HL-60/S4 treated with retinoic acid at 250 ng/mL for 4 days and 3 days (cell line): ENCODE measurements at regions not wholly inside any gene's neighbourhood (a gene's known extent, or its start where the extent isn't known, plus 50 kb on each side); places are given as distances from the start of the nearest gene placed in this dataset.

Source experiments
- in situ Hi-C: fragments of 300-500 bp; cut with MboI; formaldehyde crosslinking; loops from 2 replicates; pipeline ENCODE4 v1.7.0; 2022; ENCODE audit warnings: low sequenced_read_pairs

DNA sequence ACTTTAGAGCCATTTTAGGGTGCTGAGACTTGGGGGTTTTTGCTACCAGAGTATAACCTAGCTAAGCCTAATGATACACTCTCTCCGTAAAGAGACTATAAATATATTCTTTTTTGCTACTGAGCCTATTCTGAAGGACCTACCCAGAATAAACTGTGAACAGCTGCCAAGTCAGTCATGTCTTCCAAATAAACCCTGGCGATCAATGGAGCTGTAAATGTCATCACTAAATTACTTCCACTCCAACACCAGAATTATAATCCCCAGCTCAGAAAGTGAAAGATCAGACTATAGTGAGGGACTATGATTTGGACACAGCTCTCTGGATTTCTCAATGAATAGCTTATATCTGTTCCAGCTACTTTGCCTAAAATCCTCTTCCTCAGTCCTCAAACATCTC, 178.9 kb downstream of the METTL4 start:
- in situ Hi-C loops = no loop called here

DNA sequence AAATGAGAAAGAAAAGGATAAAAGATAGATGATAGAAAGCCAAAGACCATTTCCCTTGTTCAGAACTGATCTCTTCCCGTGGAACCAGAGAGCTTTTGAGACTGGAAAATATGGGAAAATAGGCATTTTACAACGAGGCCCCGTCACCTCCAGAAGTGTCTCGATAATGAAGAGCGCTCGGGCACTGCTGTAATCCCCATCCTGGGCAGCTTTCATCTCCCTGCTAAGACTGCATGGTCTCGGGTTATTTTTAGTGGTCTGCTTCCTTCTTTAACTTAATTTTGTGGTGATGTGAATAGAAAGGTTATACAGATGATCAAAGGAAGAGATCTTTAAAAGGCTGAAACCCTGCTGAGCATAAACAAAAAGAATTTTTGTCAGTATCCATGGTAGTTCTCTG, 176.6 kb downstream of the METTL4 start:
- in situ Hi-C loops = no loop called here

DNA sequence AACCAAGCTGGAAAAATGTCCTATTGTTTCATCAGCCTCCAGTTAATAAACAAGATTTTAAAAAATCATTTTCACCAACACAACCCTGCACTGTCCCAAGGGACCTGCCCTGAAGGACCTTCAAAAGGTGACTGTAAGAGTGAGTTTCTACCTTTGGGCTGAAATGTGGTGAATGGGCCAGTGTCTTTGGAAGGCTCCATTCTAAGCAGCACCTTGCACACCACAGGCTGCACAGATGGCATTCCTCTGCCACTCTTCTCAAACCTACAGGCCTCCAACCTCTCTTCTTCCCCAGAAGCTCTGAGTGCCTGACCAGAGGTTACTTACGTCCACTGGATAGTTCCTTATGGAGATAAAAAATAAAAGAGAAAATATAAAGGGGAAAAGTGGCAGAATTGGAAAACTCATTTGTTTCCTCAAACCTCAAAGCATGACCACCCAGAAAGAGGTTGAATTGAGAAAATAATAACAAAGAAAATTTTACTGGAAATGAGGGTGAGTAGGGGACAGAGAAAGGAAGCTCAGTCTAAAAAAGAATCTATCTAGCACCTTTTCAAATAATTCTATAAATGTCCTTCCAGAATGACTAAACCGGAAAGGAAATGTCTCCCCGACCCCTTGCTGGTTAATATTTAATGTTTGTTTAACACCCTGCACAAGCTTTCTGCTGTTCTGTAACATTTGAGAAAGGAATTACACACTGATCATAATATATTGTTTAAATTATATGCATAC, 175.7 kb downstream of the METTL4 start:
- in situ Hi-C loops = no loop called here

DNA sequence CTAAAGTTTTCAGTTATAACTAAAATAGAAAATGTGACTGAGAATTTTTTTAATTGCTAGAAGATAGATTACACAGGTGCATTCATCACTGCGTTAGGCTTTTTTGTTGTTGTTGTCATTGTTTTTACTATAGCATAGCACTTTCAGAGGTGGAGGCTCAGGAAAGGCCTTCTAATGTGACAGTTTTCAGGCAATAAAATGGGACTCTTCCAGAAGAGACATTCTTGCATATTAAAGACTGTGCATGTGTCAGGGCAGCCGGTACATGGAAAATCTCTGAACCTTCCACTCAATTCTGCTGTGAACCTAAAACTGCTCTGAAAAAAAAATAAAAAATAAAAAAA, 175.2 kb downstream of the METTL4 start:
- in situ Hi-C loops = no loop called here

DNA sequence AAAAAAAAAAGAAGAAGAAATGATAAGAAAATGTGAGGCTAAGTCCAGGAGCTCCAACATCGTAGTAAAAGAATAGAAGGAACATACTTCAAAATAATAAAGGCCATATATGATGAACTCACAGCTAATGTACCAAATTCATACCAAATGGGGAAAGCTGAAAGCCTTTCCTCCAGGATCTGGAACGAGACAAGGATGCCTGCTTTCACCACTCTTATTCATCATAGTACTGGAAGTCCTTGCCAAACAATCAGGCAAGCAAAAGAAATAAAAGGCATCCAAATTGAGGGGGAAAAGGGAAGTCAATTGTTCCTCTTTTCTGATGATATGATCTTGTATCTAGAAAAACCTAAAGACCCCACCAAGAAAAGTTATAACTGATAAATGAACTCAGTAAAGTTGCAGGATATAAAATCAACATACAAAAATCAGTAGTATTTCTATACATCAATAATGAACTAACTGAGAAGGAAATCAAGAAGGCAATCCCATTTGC, 170.6 kb downstream of the METTL4 start:
- in situ Hi-C loops = no loop called here

DNA sequence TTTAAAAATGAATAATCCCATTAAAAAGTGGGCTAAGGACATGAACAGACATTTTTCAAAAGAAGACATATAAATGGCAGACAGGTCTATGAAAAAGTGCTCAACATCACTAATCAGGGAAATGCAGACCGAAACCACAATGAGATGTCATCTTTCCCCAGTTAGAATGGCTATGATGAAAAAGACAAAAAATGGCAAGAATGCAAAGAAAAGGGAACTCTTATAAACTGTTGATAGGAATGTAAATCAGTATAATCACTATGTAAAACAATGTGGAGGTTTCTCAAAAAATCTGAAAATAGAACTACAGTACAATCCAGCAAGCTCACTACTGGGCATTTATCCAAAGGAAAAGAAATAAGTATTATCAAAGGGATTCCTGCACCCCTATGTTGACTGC, 169.2 kb downstream of the METTL4 start:
- in situ Hi-C loops = no loop called here

DNA sequence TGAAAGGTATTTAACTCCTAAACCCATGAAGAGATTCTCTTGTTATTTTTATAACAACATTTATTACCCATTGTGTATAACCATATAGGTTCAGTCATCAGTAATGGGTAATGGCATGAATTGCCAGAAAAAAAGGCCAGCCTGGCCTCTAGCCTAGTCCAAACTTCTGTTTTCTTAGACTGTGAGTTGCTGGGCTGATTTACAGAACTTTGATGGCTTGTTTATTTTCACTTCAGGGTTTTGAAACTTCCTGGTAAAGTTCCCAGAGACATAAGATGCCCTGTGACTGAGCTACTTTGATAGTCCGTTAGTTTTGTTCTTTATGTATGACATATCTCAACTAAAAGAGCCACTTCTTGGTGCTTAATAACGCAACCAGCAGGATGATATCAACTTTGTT, 164.8 kb downstream of the METTL4 start:
- in situ Hi-C loops = no loop called here

DNA sequence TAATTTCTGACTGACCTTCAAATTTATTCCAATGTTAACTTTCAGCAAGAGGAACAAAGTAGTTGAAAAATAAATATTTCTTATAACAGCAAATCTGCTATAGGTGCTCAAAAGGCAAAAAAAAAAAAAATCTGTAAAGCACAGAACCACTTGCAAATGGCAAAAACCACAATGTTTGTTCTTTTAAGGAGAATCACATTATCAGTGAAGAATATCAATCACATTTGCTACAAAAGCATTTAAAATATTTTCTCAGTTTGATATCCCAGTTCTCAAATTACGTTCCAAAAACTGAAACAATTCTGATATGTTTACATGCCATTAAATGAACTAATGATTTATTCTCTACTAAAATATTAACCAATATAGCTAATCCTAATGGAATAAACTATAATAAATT, 163.3 kb downstream of the METTL4 start:
- in situ Hi-C loops = no loop called here

DNA sequence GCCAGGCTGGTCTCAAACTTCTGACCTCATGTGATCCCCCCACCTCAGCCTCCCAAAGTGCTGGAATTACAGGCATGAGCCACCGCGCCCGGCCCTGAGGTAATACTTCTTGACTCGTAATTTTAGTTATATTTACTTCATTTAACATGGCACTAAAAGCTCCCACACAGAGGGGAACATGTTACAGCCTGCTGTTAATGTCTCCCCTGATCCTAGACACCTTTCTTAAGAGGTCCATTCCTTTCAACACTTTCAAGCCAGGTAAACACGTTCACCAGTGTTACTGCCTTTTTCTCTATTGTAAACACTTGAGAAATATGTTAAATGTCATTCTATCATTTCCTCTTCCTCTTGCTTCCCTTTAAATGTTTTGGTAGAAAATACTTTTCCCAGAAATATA, 161.4 kb downstream of the METTL4 start:
- in situ Hi-C loops = no loop called here

DNA sequence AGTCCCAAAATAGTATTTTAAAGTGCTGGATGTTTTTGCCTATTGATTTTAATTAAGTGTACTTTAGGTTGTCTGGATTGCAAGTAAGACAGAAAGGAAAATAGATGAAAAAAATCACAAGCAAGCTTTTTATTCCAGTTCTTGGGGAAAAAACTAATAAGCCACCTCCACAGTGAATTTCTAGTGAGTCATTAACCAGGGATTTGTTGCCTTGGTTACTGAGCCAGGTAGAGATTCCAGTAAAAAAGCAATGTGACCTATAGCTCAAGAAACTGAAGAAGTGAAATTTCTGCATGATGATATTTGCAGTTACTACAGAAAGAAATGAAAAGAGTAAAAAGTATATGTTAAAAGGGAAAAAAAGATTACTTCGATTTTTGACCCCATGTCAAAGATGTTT, 160.6 kb downstream of the METTL4 start:
- in situ Hi-C loops = no loop called here

DNA sequence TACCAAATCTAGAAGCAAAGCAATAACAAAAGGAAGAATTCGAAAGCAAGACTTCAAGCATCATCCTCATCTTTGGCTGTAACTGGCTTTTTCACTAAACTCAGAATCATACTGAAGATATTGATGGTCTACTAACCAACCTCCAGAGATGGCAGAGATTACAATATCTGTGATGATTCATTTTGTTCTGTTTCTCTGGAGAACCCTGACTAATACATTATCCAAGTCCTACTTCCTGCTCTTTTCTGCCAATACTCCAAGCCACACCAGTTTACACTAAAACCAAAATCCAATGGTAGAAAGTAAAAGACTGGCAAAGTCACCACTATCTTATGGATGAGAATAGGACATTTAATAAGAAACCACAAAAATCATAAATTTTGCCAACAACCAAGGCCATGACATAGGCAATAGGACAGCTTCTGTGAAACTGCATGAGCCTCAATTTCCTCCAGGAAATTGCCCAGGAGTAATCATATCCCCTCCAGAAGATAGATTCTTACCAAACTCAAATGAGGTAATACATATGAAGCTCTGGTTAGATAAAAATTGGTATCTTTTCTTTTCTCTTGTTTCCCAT, 159.8 kb downstream of the METTL4 start:
- in situ Hi-C loops = no loop called here

DNA sequence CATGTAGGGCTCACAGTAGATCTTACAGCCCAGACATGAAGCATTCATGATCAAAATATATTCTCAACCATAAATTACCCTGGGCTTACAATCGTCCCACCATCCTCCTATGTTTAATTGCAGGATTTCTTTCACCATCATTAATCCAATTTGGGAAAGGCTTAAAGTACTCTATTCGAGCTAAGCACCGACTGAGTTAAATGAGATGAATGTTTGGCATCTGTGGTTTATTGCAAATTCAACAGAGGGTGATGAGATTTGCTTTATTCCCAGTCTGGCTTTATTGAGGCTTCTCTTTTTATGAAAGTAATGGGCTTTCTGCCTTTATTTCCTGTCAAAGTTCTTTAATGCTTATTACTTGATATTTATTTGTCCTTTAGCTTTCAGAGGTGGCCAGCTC, 159.0 kb downstream of the METTL4 start:
- in situ Hi-C loops = no loop called here

DNA sequence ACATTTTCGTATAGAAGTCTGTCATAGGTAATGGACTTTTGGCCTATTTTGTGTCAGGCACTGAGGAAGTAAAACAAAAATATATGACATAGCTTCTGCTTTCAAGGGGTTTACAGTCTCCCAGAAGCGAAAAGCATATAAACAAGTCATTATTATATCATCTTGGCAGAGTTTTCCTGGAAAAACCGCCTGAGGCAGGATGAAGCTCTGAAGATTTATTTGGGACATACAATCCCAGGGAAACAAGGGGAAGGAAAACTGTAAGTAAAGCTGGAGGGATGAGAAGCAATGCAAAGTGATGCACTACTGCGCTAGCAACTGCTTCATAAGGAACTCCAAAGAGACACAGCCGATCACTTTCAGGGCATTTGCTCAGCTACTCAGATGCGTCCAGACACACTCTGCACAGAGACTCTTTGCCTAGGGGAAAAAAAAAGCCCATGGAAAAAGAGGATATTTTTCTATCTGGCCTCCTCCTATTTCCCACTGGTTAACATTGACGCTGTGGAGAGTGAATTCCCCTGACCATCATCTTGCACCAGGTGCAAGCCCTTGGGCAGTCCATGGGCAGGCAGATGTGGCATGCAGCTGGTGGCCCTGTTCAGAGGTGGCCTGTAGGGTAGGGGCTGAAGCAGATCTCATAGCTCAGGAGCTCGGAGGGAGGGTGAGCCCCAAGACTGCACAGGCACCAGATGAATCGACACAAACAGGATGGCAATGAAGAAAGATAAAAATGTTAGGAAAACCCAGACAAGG, 158.1 kb downstream of the METTL4 start:
- in situ Hi-C loops = no loop called here

DNA sequence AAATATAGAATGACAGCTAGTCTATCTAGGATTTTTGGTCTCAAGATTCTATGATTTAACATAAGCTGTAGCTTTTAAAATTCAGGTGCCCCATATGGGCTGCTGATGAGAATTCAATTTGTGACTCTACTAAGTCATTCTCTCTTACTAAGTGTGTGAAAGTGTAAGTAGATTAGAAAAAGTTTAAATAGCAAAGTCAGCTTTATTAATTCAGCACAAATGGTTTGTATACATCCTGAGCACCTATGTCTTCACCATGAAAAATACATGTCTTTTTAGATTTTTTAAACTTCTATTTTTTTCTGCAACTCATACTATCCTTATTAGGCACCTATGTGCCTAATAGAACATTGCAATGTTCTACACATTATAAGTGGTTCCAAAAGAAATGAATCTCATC, 157.1 kb downstream of the METTL4 start:
- in situ Hi-C loops = no loop called here

DNA sequence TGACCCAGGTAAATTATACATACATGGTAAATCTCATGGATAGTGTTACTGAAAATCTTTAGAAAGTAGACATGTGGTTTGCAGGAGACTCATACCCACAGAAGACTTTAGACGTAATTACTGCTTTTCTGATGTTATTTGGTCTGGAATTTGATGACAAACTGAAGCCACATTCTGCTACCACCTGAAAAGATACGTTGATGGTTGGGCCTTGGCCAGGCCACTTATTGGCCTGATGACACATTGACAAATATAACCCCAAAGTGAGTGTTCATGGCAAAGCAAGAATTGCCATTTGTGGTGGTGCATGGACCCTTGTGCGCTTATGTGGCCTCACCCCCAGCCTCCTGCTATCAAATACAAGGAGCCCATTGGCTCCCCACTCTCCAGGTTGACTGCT, 155.6 kb downstream of the METTL4 start:
- in situ Hi-C loops = no loop called here

DNA sequence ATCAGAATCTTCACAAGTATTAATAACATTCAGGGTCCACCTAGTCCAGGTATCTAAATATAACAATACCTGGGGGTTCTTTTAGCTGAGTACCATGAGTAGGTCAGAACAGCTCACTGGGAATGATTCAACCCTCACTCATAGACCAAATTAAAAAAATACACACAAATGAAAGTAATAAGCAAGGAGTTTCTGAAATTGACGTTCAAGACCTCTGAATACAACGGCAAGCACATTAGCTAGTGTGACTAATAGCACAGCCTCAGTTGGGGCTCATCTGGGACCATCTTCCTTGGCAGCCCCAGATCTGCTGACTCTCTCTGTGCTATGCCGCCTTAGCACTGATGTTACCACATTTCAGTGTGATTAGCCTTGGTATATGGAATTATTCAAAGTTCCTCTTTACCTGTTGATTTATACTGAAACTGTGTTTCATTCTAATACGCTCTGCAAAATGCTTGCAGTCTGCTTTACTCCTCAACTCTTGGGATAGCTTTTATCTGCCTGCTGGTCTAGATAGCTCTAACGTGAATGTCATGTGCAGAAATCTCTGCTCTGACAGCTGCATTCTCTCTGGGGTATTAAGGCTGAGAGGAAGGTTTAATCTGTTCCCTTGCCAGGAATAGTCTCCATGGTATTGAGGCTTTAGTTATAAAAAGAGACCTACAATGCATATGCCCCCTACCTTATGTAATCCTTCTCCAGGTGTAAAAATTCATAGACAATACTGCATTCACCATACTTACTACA, 153.3 kb downstream of the METTL4 start:
- in situ Hi-C loops = no loop called here

DNA sequence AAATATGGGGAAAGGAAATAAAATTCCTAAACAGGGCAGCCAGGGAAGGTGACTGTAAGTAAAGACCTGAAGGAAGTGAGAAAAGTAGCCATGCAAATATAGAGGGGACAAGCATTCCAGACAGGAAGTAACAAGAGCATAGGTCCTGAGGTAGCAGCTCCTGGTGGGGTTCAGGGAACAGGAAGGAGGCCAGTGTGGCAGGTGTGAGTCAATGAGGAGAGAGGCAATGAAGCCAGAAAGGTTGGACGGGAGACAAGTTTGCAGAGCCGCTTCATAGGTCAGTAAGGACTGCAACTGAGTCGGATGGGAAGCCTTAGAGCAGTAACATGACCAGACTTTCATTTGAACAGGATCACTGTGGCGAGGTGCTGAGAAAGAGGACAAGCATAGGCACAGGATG, 150.9 kb downstream of the METTL4 start:
- in situ Hi-C loops = no loop called here

DNA sequence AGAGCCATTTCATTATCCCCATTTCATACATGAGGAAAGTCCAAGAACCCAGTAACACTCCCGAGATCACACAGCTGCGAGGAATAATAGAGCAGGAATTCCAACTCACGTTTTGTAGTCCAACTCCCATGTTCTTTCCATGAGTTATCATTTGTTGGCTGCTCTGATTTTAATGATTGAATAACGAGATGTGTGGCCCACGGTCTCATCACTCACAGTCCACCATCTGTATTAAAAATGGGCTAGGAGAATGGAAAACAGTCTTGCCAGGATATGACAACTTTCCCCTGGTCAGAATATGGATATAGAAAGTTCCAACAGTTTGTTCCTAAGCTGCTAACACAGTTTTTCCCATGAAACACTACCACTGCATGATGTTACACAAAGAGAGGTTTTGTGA, 147.5 kb downstream of the METTL4 start:
- in situ Hi-C loops = no loop called here

DNA sequence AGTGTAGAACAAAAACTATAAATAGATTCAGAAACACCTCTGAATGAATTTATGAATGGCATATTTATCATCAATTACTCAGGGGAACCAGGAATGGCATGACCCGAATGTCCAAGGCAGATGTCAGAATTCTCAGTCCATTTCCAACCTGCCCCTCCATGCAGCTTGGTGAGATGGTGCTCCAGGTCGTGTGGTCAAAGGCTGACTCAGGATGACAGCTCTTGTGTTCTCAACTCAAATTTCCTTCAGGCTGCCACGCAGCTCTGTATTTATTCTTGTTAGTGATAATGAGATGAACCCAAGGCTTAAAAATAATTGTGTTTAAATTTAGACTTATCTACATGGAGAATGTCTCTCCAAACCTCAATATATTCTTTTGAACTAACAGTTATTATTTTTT, 146.9 kb downstream of the METTL4 start:
- in situ Hi-C loops = no loop called here

DNA sequence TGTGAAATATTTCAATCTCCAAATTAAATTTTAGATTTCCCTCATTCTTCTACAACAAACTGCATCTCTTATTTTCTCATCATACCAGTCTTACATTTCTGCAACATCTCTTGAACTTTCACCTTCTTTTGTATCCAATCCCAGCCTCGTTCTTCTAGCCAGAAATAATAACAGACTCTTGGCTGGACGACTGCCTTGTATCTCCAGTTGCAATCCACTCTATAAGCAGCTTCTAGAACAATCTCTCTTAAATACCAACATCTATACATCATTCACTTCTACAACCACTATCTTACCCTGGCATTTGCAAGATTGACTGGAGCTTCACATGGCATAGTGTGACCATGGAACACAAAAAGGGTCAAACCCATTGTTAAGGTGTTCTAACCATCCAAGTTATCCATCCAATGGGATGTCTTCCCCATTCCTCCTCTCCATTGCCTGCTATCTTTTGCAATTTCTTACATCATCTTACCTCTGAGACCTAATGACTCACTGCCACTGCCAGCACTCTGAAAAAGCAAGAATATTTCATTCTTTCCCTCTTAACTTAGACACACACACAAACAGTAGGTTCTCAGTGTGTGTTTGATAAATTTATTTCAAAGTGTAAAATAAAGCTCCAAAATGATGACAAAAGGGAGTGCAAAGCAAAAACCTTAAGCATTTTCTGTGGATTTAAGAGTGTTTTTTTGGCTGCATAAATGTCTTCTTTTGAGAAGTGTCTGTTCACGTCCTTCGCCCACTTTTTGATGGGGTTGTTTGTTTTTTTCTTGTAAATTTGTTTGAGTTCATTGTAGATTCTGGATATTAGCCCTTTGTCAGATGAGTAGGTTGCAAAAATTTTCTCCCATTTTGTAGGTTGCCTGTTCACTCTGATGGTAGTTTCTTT, 145.6 kb downstream of the METTL4 start:
- in situ Hi-C loops = no loop called here

DNA sequence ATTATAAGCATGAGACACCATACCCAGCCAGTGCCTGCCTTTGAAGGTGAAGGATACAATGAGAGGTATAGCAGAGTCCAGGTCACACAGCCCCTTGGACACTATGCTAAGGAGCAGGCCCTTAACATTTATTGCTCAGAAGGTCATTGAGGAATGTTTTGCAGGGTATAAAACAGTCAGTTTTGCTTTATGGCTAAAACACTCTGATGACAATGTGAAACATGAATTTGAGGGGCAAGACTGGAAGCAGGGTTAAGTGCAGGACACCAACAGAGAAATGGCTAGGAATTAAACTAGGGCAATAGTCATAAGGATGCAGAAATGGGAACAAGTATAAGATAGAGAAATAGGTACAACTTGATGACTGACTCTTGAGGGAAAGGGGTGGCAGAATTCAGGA, 141.1 kb downstream of the METTL4 start:
- in situ Hi-C loops = no loop called here
